Right atrium auricular region (tissue), 2 donors: ENCODE measurements at regions not wholly inside any gene's neighbourhood (a gene's known extent, or its start where the extent isn't known, plus 50 kb on each side); places are given as distances from the start of the nearest gene placed in this dataset.

Experiments used
- DNase-seq: peaks from one replicate; pipeline ENCODE4 v3.0.0-alpha.2; 2019; ENCODE audit warnings: low spot score
- H3K27ac ChIP-seq, 2 donors: fragments of 200-600 bp; sonication (generic); 1 replicate in 1 of 2; 2 replicates in 1 of 2; pipeline ENCODE4 v1.5.1; 2016 to 2019
- H3K27me3 ChIP-seq, 2 donors: fragments of 200-600 bp; sonication (generic); one replicate each; pipeline versions ENCODE4 v1.5.1 to v1.6.0; 2017 to 2019
- H3K36me3 ChIP-seq: fragments of 200-600 bp; sonication (generic); one replicate; pipeline ENCODE4 v1.5.1; 2016
- H3K4me1 ChIP-seq, 2 donors: fragments of 200-600 bp; sonication (generic); one replicate each; pipeline versions ENCODE4 v1.5.1 to v1.6.0; 2017 to 2019
- H3K4me3 ChIP-seq, 2 donors: fragments of 200-600 bp; sonication (generic); 1 replicate in 1 of 2; 2 replicates in 1 of 2; pipeline ENCODE4 v1.5.1; 2017 to 2019; ENCODE audit warnings: mild to moderate bottlenecking in 1 of 2, moderate library complexity in 1 of 2
- H3K9me3 ChIP-seq, 2 donors: fragments of 200-600 bp; sonication (generic); one replicate each; pipeline ENCODE4 v1.5.1; 2019
- TF ChIP-seq, protein P1 (sequence below), 2 donors: fragments of 200-600 bp; sonication (generic); IDR thresholded peaks; one replicate each; pipeline ENCODE4 v1.5.1; 2019; ENCODE audit warnings: antibody characterized with exemption in 2 of 2

DNA sequence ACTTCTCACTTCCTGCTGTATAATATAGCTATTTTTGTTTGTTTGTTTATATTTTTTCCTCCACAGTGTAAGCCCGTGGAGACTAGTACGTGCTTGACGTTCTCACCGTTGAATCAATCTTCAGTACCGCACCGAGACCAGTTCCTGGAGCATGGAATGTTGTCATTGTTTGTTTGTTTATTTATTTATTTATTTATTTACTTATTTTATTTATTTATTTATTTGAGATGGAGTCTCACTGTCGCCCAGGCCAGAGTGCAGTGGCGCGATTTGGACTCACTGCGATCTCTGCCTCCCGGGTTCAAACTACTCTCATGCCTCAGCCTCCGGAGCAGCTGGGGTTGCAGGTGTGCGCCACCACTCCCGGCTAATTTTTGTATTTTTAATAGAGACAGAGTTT lies 506.6 kb upstream of the TMEM132C start:
- Histone ChIP-seq H3K4me3 (no peak overlapping the region), H3K27me3 (no peaks in the 10 kb centered on the region), H3K4me1 (no peaks in the 10 kb centered on the region), H3K27ac (no peak overlapping the region), H3K36me3 (no peaks in the 10 kb centered on the region), H3K9me3 (peaks cover 0 to 11% of the 10 kb centered on the region in 2 donors)
- TF ChIP-seq, protein P1, sequence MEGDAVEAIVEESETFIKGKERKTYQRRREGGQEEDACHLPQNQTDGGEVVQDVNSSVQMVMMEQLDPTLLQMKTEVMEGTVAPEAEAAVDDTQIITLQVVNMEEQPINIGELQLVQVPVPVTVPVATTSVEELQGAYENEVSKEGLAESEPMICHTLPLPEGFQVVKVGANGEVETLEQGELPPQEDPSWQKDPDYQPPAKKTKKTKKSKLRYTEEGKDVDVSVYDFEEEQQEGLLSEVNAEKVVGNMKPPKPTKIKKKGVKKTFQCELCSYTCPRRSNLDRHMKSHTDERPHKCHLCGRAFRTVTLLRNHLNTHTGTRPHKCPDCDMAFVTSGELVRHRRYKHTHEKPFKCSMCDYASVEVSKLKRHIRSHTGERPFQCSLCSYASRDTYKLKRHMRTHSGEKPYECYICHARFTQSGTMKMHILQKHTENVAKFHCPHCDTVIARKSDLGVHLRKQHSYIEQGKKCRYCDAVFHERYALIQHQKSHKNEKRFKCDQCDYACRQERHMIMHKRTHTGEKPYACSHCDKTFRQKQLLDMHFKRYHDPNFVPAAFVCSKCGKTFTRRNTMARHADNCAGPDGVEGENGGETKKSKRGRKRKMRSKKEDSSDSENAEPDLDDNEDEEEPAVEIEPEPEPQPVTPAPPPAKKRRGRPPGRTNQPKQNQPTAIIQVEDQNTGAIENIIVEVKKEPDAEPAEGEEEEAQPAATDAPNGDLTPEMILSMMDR (IDR thresholded peaks at IDR 0.05): no peak
- DNase-seq: no peak

DNA sequence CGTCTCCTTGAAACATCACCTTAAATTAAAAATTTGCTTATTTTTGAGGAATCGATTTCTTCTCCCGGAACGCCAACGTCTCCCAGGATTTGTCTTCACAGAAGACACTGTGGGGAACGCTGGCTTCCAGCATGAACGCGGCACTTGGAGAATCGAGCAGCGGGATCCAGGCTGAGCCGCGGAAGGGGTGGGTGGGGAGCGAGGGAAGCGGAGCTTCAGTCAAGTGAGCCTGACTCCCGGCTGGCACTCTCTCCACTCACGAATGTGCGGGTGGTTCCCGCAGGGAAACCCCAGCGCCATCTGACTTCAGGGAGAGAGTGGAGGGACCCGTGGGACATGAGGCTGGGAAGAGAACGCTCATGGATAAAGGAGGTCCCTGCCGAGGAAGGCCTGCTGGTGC lies 506.0 kb upstream of the TMEM132C start:
- Histone ChIP-seq H3K27ac (no peak overlapping the region), H3K9me3 (peaks cover 0 to 11% of the 10 kb centered on the region in 2 donors), H3K4me1 (no peaks in the 10 kb centered on the region), H3K36me3 (no peaks in the 10 kb centered on the region), H3K27me3 (no peaks in the 10 kb centered on the region), H3K4me3 (no peak overlapping the region)
- TF ChIP-seq, protein P1 (IDR thresholded peaks at IDR 0.05): no peak
- DNase-seq: no peak

DNA sequence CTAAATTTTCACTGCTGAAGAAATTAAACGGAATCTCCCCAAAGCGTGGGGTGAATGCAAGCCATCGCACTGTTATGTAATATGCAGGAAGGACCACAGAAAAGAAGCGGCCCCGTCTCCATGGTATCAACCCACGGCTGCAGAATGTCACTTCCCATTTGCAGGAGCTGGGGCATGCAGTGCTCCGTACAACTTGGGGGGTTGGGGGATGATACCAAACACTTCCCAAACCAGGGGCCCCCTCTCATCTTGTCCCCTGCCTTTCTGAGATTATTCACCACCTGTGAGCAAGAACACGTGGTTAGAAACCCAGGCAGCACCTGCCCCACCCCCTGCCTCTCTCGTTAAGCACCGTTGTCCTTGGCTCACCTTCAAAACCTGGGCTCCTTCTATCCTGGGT lies 505.1 kb upstream of the TMEM132C start:
- Histone ChIP-seq H3K4me3 (no peak overlapping the region), H3K4me1 (no peaks in the 10 kb centered on the region), H3K36me3 (no peaks in the 10 kb centered on the region), H3K27me3 (no peaks in the 10 kb centered on the region), H3K27ac (no peak overlapping the region), H3K9me3 (peaks cover 0 to 11% of the 10 kb centered on the region in 2 donors)
- DNase-seq: no peak
- TF ChIP-seq, protein P1 (IDR thresholded peaks at IDR 0.05): no peak

DNA sequence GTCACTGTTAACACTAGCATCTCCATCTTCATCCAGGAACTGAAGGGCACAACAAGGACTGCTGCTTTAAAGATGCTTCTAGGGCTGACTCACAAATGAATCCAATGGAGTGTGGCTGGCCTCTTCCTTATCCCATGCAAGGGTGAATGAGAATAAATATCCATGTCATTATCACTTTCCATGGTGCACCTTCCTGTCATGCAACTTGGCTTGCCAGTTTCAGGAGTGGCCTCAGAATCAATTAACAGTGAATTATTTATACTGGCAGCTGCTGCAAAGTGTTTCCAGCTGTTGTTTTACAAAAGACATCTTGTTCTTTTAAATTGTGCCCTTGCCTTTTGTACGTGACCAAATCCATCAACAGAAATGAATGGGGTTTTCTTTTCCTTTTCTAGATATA lies 499.3 kb upstream of the TMEM132C start:
- Histone ChIP-seq H3K27me3 (no peaks in the 10 kb centered on the region), H3K4me1 (no peaks in the 10 kb centered on the region), H3K4me3 (no peak overlapping the region), H3K27ac (no peak overlapping the region), H3K9me3 (peaks cover 0 to 11% of the 10 kb centered on the region in 2 donors), H3K36me3 (no peaks in the 10 kb centered on the region)
- no peak for DNase-seq
- TF ChIP-seq, protein P1 (IDR thresholded peaks at IDR 0.05): no peak

DNA sequence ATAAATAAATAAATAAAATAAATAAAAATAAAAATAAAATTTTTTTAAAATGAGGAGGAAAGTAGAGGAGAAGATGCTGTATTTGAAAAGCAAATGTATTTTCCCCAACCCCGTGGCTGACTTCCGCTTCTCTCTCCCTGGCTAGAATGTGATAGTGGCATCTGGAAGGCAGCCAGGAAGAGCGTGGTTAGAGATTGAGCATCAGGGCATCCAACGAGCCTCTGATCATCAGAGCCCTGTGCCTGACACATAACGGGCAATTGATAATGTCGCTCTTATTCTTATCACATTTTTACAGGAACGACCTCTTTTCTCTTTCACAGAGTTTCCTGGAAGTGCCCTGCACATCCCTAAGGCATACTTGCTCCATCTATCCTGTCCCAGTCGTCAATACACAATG lies 496.9 kb upstream of the TMEM132C start:
- TF ChIP-seq, protein P1 (IDR thresholded peaks at IDR 0.05): no peak
- no peaks in the 10 kb centered on the region for H3K9me3 ChIP-seq
- DNase-seq: no peak
- H3K27ac ChIP-seq: no peak overlapping the region
- H3K36me3 ChIP-seq: no peaks in the 10 kb centered on the region
- no peaks in the 10 kb centered on the region for H3K27me3 ChIP-seq
- H3K4me3 ChIP-seq: no peak overlapping the region
- H3K4me1 ChIP-seq: no peaks in the 10 kb centered on the region

DNA sequence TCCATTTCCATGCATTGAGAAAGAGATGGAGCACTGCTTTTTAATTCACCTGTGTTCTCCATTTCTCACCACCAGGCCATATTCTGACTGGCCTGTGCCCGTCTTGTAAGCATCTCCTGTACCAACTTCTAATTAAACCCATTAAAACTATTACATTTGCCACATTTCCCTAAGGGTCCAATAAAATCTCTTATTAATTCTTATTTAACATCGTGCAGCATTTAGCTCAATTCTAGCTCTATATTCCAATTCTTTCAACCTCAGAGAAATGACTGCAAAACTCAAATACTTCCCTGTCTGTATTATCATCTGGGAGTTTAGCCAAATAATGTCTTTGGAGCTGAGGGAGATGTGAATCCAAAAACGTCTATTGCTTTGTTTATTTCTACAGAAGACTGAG lies 495.4 kb upstream of the TMEM132C start:
- TF ChIP-seq, protein P1 (IDR thresholded peaks at IDR 0.05): no peak
- no peak overlapping the region for H3K4me3 ChIP-seq
- H3K9me3 ChIP-seq: no peaks in the 10 kb centered on the region
- DNase-seq: no peak
- H3K36me3 ChIP-seq: no peaks in the 10 kb centered on the region
- H3K27me3 ChIP-seq: no peaks in the 10 kb centered on the region
- no peak overlapping the region for H3K27ac ChIP-seq
- no peaks in the 10 kb centered on the region for H3K4me1 ChIP-seq
